Activated CD4-positive, alpha-beta T cell treated with anti-CD3 and anti-CD28 coated beads for 36 hours (primary cell): ENCODE measurements at regions not wholly inside any gene's neighbourhood (a gene's known extent, or its start where the extent isn't known, plus 50 kb on each side); places are given as distances from the start of the nearest gene placed in this dataset.

Experiments used
- ATAC-seq: fragments of 200-7000 bp; cut with Tn5 transposase; one replicate; pipeline ENCODE4 v1.10.0; 2021; ENCODE audit warnings: mild to moderate bottlenecking, moderate library complexity
- CTCF ChIA-PET: fragments of 350-600 bp; sonication (Branson Sonifier 250); formaldehyde crosslinking; loops from one replicate; lab custom pipeline; 2021; ENCODE audit warnings: antibody characterized with exemption; lab: Charles Lee
- POLR2A ChIA-PET: fragments of 350-600 bp; sonication (Branson Sonifier 250); formaldehyde crosslinking; loops from one replicate; lab custom pipeline; 2021; ENCODE audit warnings: antibody characterized with exemption, inconsistent platforms; lab: Charles Lee
- DNase-seq: peaks from one replicate; pipeline ENCODE4 v3.0.0-alpha.2; 2020
- H3K27ac Mint-ChIP-seq: one replicate; pipeline ENCODE4 v1.8.0; 2021; ENCODE audit warnings: mixed read lengths
- H3K27me3 Mint-ChIP-seq: one replicate; pipeline ENCODE4 v1.8.0; 2021; ENCODE audit warnings: mixed read lengths
- H3K36me3 Mint-ChIP-seq: one replicate; pipeline ENCODE4 v1.8.0; 2021; ENCODE audit warnings: low read depth, mixed read lengths
- H3K4me1 Mint-ChIP-seq: one replicate; pipeline ENCODE4 v1.8.0; 2021; ENCODE audit warnings: mixed read lengths
- H3K4me3 Mint-ChIP-seq: one replicate; pipeline ENCODE4 v1.8.0; 2021; ENCODE audit warnings: mild to moderate bottlenecking, moderate library complexity, mixed read lengths
- H3K9me3 Mint-ChIP-seq: one replicate; pipeline ENCODE4 v1.8.0; 2021; ENCODE audit warnings: low read depth, mixed read lengths
- intact Hi-C, 2 experiments: fragments of 100-400 bp; cut with DNase I in 1 of 2; cut with micrococcal nuclease in 1 of 2; formaldehyde crosslinking; loops; one replicate each; pipeline versions ENCODE4 v1.14.2 to v1.15.1; 2022 to 2024; cut with DNase I, micrococcal nuclease

DNA sequence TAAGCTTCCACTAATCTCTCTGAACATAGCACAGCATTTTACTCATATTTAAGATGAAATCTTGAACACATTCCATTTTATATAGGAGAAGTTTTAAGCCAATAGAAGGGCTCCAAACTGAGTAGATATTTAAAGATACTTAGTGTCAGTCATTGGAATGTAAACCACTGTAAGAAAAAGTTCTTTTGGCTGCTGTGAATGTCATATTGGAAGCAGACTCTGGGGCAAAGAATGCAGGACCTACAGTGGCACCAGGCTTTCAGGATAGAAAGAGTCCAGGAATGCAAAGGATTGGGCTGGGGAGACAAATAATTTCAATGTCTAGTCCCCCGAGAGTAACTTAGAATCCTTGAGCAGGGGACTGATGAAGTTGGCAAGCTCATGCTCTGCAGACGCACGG is 1047.7 kb downstream of the STIM2 start:
- no peak overlapping the region for H3K27ac Mint-ChIP-seq
- ChIA-PET POLR2A (no interaction called here), CTCF (no interaction called here)
- no peaks in the 10 kb centered on the region for H3K27me3 Mint-ChIP-seq
- no peaks in the 10 kb centered on the region for H3K36me3 Mint-ChIP-seq
- DNase-seq (no peak), ATAC-seq (no peak)
- H3K4me1 Mint-ChIP-seq: no peaks in the 10 kb centered on the region
- H3K4me3 Mint-ChIP-seq: no peak overlapping the region
- peaks cover 1% of the 10 kb centered on the region for H3K9me3 Mint-ChIP-seq
- intact Hi-C loops: no loop called here

GRCh38 chr4:27910227-27910626 is 1049.6 kb downstream of the STIM2 start:
- H3K4me1 Mint-ChIP-seq: no peaks in the 10 kb centered on the region
- intact Hi-C loops: no loop called here
- no peaks in the 10 kb centered on the region for H3K27me3 Mint-ChIP-seq
- H3K9me3 Mint-ChIP-seq: no peaks in the 10 kb centered on the region
- ATAC-seq: no peak
- no peak for DNase-seq
- ChIA-PET POLR2A (no interaction called here), CTCF (no interaction called here)
- no peak overlapping the region for H3K4me3 Mint-ChIP-seq
- H3K36me3 Mint-ChIP-seq: no peaks in the 10 kb centered on the region
- H3K27ac Mint-ChIP-seq: no peak overlapping the region

DNA sequence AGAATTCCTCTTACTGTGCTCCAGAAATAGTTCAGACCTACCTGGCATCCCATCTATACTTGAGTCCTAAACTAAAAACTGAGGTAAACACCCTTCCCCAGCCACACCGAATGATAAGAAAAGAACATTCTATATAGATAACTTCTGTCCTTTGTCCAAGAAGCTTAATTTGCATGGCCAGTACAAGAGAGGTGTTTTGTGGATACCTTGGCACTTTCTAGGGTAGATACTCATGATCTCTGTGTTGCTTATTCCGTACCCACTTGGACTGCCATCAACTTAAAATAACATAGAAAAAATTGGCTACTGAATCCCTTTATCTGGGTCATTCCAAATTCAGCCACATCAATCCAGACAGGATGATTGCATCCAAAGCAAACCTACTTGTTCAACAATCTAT is 1050.4 kb downstream of the STIM2 start:
- Mint-ChIP-seq H3K4me1 (no peaks in the 10 kb centered on the region), H3K9me3 (no peaks in the 10 kb centered on the region), H3K27ac (no peak overlapping the region), H3K36me3 (no peaks in the 10 kb centered on the region), H3K27me3 (no peaks in the 10 kb centered on the region), H3K4me3 (no peak overlapping the region)
- intact Hi-C loops: no loop called here
- ATAC-seq: no peak
- CTCF ChIA-PET: no interaction called here
- DNase-seq: no peak
- POLR2A ChIA-PET: no interaction called here

DNA sequence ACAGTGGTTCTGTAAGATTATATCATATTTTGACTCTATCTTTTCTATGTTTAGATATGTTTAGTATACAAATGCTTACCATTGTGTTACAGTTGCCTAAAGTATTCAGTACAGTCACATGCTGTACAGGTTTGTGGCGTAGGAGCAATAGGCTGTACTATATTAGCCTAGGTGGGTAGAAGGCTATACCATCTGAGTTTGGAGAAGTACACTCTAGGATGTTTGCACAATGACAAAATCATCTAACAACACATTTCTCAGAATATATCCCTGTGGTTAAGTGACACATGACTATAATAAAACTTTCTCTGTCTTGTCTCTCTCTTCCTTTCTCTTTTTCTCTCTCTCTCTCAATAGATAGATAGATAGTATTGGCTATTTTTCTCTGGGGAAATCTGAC is 1053.1 kb downstream of the STIM2 start:
- CTCF ChIA-PET: no interaction called here
- Mint-ChIP-seq H3K36me3 (no peaks in the 10 kb centered on the region), H3K27me3 (no peaks in the 10 kb centered on the region), H3K9me3 (peaks cover 3% of the 10 kb centered on the region), H3K4me1 (no peaks in the 10 kb centered on the region), H3K27ac (no peak overlapping the region), H3K4me3 (no peak overlapping the region)
- DNase-seq (no peak), ATAC-seq (no peak)
- intact Hi-C loops: no loop called here
- POLR2A ChIA-PET: no interaction called here

- ATAC-seq (no peak), DNase-seq (no peak)
- CTCF ChIA-PET: no interaction called here
- H3K4me1 Mint-ChIP-seq: no peaks in the 10 kb centered on the region
- no peaks in the 10 kb centered on the region for H3K36me3 Mint-ChIP-seq
- H3K4me3 Mint-ChIP-seq: no peak overlapping the region
- intact Hi-C loops: no loop called here
- no peaks in the 10 kb centered on the region for H3K27me3 Mint-ChIP-seq
- no peak overlapping the region for H3K27ac Mint-ChIP-seq
- POLR2A ChIA-PET: no interaction called here
- peaks cover 5% of the 10 kb centered on the region for H3K9me3 Mint-ChIP-seq
Observed at GRCh38 chr4:27915822-27916221, 1055.2 kb downstream of the STIM2 start.

GRCh38 chr4:27916452-27917184 is 1056.0 kb downstream of the STIM2 start:
- H3K9me3 Mint-ChIP-seq: peaks cover 6% of the 10 kb centered on the region
- H3K27ac Mint-ChIP-seq: no peak overlapping the region
- ATAC-seq (no peak), DNase-seq (no peak)
- ChIA-PET CTCF (no interaction called here), POLR2A (no interaction called here)
- H3K27me3 Mint-ChIP-seq: no peaks in the 10 kb centered on the region
- no peaks in the 10 kb centered on the region for H3K36me3 Mint-ChIP-seq
- H3K4me3 Mint-ChIP-seq: no peak overlapping the region
- no peaks in the 10 kb centered on the region for H3K4me1 Mint-ChIP-seq
- intact Hi-C loops: no loop called here

DNA sequence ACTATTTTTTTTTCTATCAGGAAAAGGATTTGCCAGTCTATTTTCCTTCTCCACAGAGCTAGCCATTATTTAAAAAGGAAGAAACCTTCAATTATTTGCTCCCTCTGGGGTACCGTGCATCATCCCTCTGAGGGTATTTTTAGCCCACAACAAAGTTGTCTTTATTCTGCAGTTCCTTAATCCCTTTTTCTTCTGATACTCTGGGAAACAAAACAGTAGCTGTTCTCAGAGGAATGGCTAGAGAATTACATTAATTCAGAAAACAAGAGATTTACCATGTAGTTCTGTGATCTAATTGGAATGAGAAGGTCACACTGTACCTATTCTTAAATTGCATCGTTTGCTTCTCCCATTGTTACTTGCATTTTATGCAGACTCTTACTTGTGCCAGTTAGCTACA is 1056.7 kb downstream of the STIM2 start:
- ATAC-seq: no peak
- no peak overlapping the region for H3K4me3 Mint-ChIP-seq
- H3K4me1 Mint-ChIP-seq: no peaks in the 10 kb centered on the region
- H3K27me3 Mint-ChIP-seq: no peaks in the 10 kb centered on the region
- H3K36me3 Mint-ChIP-seq: no peaks in the 10 kb centered on the region
- ChIA-PET POLR2A (no interaction called here), CTCF (no interaction called here)
- intact Hi-C loops: no loop called here
- no peak overlapping the region for H3K27ac Mint-ChIP-seq
- DNase-seq: no peak
- peaks cover 8% of the 10 kb centered on the region for H3K9me3 Mint-ChIP-seq

DNA sequence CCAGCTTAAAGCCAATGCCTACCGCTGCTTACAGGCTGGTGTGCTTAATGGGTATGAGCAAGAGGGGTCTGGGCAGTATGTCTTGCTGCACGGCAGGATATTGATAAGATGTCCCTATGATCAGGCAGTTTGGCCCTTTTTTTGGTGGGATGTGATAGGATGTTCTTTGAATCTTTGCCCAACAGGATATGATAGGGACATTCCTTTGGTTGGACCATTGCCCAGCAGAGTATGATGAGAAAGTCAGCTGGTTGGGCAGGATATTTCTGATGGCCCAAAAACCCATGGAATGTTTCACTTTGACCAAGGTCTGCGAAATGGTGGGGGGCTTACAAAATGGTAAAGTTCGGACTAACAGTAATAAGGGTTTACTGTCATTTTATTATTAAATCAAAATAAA is 1060.6 kb downstream of the STIM2 start:
- DNase-seq (no peak), ATAC-seq (no peak)
- H3K27me3 Mint-ChIP-seq: no peaks in the 10 kb centered on the region
- H3K9me3 Mint-ChIP-seq: peaks cover 8% of the 10 kb centered on the region
- H3K4me3 Mint-ChIP-seq: no peak overlapping the region
- CTCF ChIA-PET: no interaction called here
- H3K36me3 Mint-ChIP-seq: no peaks in the 10 kb centered on the region
- no peak overlapping the region for H3K27ac Mint-ChIP-seq
- intact Hi-C loops: no loop called here
- no peaks in the 10 kb centered on the region for H3K4me1 Mint-ChIP-seq
- POLR2A ChIA-PET: no interaction called here

- ATAC-seq (no peak), DNase-seq (no peak)
- no peaks in the 10 kb centered on the region for H3K4me1 Mint-ChIP-seq
- H3K36me3 Mint-ChIP-seq: no peaks in the 10 kb centered on the region
- intact Hi-C loops: no loop called here
- CTCF ChIA-PET: no interaction called here
- peaks cover 2% of the 10 kb centered on the region for H3K9me3 Mint-ChIP-seq
- H3K4me3 Mint-ChIP-seq: no peak overlapping the region
- H3K27me3 Mint-ChIP-seq: no peaks in the 10 kb centered on the region
- POLR2A ChIA-PET: no interaction called here
- H3K27ac Mint-ChIP-seq: no peak overlapping the region
Observed at GRCh38 chr4:27928761-27929540, 1068.3 kb downstream of the STIM2 start.

DNA sequence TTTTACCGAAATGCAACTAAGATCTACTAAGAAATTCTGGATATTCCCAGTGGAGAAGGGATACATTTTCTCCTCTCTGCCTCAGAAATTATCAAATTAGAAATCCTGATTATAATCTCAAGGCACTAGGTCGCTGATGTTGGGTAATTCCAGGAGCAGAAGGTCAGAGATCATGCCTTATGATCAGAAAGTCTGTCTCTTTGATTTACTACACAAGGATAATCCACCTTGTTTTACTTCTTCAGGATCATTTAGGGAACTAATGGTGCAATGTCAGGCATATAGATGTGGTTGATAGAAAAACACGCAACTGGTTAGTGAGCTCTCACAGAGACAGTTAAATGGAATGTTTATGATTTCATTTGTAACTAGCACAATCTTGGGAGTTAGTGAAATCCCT is 1069.7 kb downstream of the STIM2 start:
- POLR2A ChIA-PET: no interaction called here
- CTCF ChIA-PET: no interaction called here
- DNase-seq (no peak), ATAC-seq (no peak)
- Mint-ChIP-seq H3K9me3 (peaks cover 2% of the 10 kb centered on the region), H3K4me1 (no peaks in the 10 kb centered on the region), H3K27ac (no peak overlapping the region), H3K27me3 (no peaks in the 10 kb centered on the region), H3K36me3 (no peaks in the 10 kb centered on the region), H3K4me3 (no peak overlapping the region)
- intact Hi-C loops: no loop called here

GRCh38 chr4:27930976-27931375 is 1070.3 kb downstream of the STIM2 start:
- ATAC-seq: no peak
- intact Hi-C loops: no loop called here
- ChIA-PET POLR2A (no interaction called here), CTCF (no interaction called here)
- no peak for DNase-seq
- Mint-ChIP-seq H3K27ac (no peak overlapping the region), H3K27me3 (no peaks in the 10 kb centered on the region), H3K4me1 (no peaks in the 10 kb centered on the region), H3K36me3 (no peaks in the 10 kb centered on the region), H3K9me3 (peaks cover 2% of the 10 kb centered on the region), H3K4me3 (no peak overlapping the region)

- ChIA-PET POLR2A (no interaction called here), CTCF (no interaction called here)
- H3K9me3 Mint-ChIP-seq: peaks cover 2% of the 10 kb centered on the region
- H3K27ac Mint-ChIP-seq: no peak overlapping the region
- ATAC-seq (no peak), DNase-seq (no peak)
- H3K4me1 Mint-ChIP-seq: no peaks in the 10 kb centered on the region
- H3K36me3 Mint-ChIP-seq: no peaks in the 10 kb centered on the region
- no peak overlapping the region for H3K4me3 Mint-ChIP-seq
- intact Hi-C loops: no loop called here
- no peaks in the 10 kb centered on the region for H3K27me3 Mint-ChIP-seq
Observed at GRCh38 chr4:27931584-27931983, 1070.9 kb downstream of the STIM2 start.
